HepG2 (cell line): ENCODE measurements at regions not wholly inside any gene's neighbourhood (a gene's known extent, or its start where the extent isn't known, plus 50 kb on each side); places are given as distances from the start of the nearest gene placed in this dataset.

ENCODE experiments used
- ATAC-seq: fragments of 200-7000 bp; cut with Tn5 transposase; 3 replicates; pipeline ENCODE4 v1.9.1; 2020; ENCODE audit warnings: mild to moderate bottlenecking, moderate library complexity
- BruUV-seq: library from RNA; stranded (reverse); fragments of 400-500 nt; replicated peaks from 2 replicates; lab custom pipeline; 2021; lab: Mats Ljungman, UMichigan
- CTCF ChIA-PET: fragments of 300-600 bp; formaldehyde crosslinking; extraction: SDS; loops from one replicate; lab custom pipeline; 2021; ENCODE audit warnings: low total read pairs, inconsistent platforms, low intra/inter-chr PET ratio; lab: Yijun Ruan, JAX
- POLR2A ChIA-PET: fragments of 350-600 bp; sonication (Branson Sonifier 250); formaldehyde crosslinking; loops from one replicate; lab custom pipeline; 2020; ENCODE audit warnings: antibody characterized with exemption, inconsistent platforms; lab: Yijun Ruan, JAX
- DNase-seq: peaks from one replicate; pipeline ENCODE4 v3.0.0-alpha.2; 2015; ENCODE audit warnings: low spot score
- FAIRE-seq: peaks from 3 replicates; lab custom pipeline; 2011; peaks lifted over from hg19 to GRCh38; lab: Jason Lieb, UNC
- H2AFZ ChIP-seq: one replicate; pipeline ENCODE4 v1.6.1; 2011; ENCODE audit warnings: low read length, inconsistent platforms
- H3K27ac ChIP-seq: fragments of 300-600 bp; 3 replicates; pipeline ENCODE4 v1.8.0; 2011; ENCODE audit warnings: mixed run types, mild to moderate bottlenecking, mixed read lengths, low read length, inconsistent platforms; ENCODE audit not compliant: insufficient read depth; ENCODE audit errors: extremely low read length
- H3K27me3 ChIP-seq, 2 experiments: fragments of 200-600 bp in 1 of 2; 2 replicates in 1 of 2; 3 replicates in 1 of 2; pipeline versions ENCODE4 v1.6.0 to v1.8.0; 2011; ENCODE audit warnings: low read length in 2 of 2, mild to moderate bottlenecking in 2 of 2, moderate library complexity in 2 of 2, inconsistent platforms in 1 of 2; ENCODE audit not compliant: insufficient read depth in 2 of 2, control insufficient read depth in 1 of 2
- H3K36me3 ChIP-seq, 2 experiments: fragments of 200-600 bp in 1 of 2; replicated peaks in 1 of 2; 2 replicates in 1 of 2; 3 replicates in 1 of 2; pipeline versions ENCODE4 v1.5.1 to v1.8.0; 2011; ENCODE audit warnings: low read length in 2 of 2, inconsistent platforms in 1 of 2; ENCODE audit not compliant: insufficient read depth in 2 of 2, control insufficient read depth in 1 of 2
- H3K4me1 ChIP-seq: 2 replicates; pipeline ENCODE4 v1.5.1; 2012; ENCODE audit warnings: low read length, inconsistent platforms; ENCODE audit not compliant: insufficient read depth
- H3K4me2 ChIP-seq: 2 replicates; pipeline ENCODE4 v1.6.0; 2011; ENCODE audit warnings: low read depth, low read length, inconsistent platforms
- H3K4me3 ChIP-seq, 3 experiments: fragments of 200-600 bp in 1 of 3; sonication (generic), shearing (Covaris generic) in 1 of 3; replicated peaks in 1 of 3; 2 replicates each; pipeline ENCODE4 v1.5.1; 2011 to 2016; ENCODE audit warnings: low read length in 3 of 3, inconsistent platforms in 2 of 3, low read depth in 2 of 3, mild to moderate bottlenecking in 2 of 3, control low read depth in 1 of 3, mixed read lengths in 1 of 3; ENCODE audit not compliant: insufficient read depth in 1 of 3
- H3K79me2 ChIP-seq: one replicate; pipeline ENCODE4 v1.6.1; 2011; ENCODE audit warnings: low read length, inconsistent platforms; ENCODE audit not compliant: insufficient read depth
- H3K9ac ChIP-seq: 2 replicates; pipeline ENCODE4 v1.6.0; 2011; ENCODE audit warnings: mild to moderate bottlenecking, low read depth, low read length, inconsistent platforms; ENCODE audit not compliant: insufficient read depth
- H3K9me3 ChIP-seq: 2 replicates; pipeline ENCODE4 v1.5.1; 2012; ENCODE audit warnings: mild to moderate bottlenecking, low read length
- H4K20me1 ChIP-seq: 2 replicates; pipeline ENCODE4 v1.6.0; 2011; ENCODE audit warnings: inconsistent platforms, mild to moderate bottlenecking, low read length, moderate library complexity; ENCODE audit not compliant: insufficient read depth
- DNMT1 ChIP-seq: sonication (generic); formaldehyde crosslinking; IDR thresholded peaks from 2 replicates; pipeline ENCODE4 v1.5.1; 2020; ENCODE audit warnings: mild to moderate bottlenecking, missing genetic modification reagents
- FOXP4 ChIP-seq: sonication (generic); formaldehyde crosslinking; IDR thresholded peaks from 2 replicates; pipeline ENCODE4 v1.4.0; 2020; ENCODE audit warnings: missing genetic modification reagents
- HHEX ChIP-seq: IDR thresholded peaks from 2 replicates; pipeline ENCODE4 v1.6.1; 2016; ENCODE audit warnings: control low read depth
- REST ChIP-seq, 2 experiments: IDR thresholded peaks; 2 replicates each; pipeline ENCODE4 v1.6.1; 2011 to 2012; ENCODE audit warnings: low read length in 2 of 2, borderline replicate concordance in 1 of 2, low read depth in 1 of 2, mild to moderate bottlenecking in 1 of 2, moderate library complexity in 1 of 2
- ZBTB49 ChIP-seq: sonication (generic); formaldehyde crosslinking; IDR thresholded peaks from 2 replicates; pipeline ENCODE4 v1.4.0; 2020; ENCODE audit warnings: missing genetic modification reagents, borderline replicate concordance
- ZNF292 ChIP-seq: sonication (generic); formaldehyde crosslinking; IDR thresholded peaks from 2 replicates; pipeline ENCODE4 v1.8.1; 2022; ENCODE audit warnings: mild to moderate bottlenecking, low read depth, missing genetic modification reagents, borderline replicate concordance
- ZXDC ChIP-seq: sonication (generic); formaldehyde crosslinking; IDR thresholded peaks from 2 replicates; pipeline ENCODE4 v1.5.0; 2020; ENCODE audit warnings: mild to moderate bottlenecking, missing genetic modification reagents
- WGBS: methylation state at CpG from one replicate; pipeline ENCODE4 v1.1.6; 2017; ENCODE audit warnings: low lambda C conversion rate; 5-methylcytosine and 5-hydroxymethylcytosine counted together
- in situ Hi-C: cut with HindIII; loops from 2 replicates; pipeline ENCODE4 v1.10.0; 2017; ENCODE audit warnings: low pct_unique_long_range_greater_than_20kb; ENCODE audit not compliant: extremely low pct_ligation_motif_present
- intact Hi-C: fragments of 100-400 bp; cut with micrococcal nuclease; formaldehyde crosslinking; loops from one replicate; pipeline ENCODE4 v1.10.0; 2022; ENCODE audit not compliant: unreplicated experiment

- no peaks in the 10 kb centered on the region for H3K4me1 ChIP-seq
Observed at GRCh38 chr12:23099104-23099503, 474.1 kb downstream of the ETNK1 start.

More at GRCh38 chr12:23099104-23099503, 474.1 kb downstream of the ETNK1 start:
- H3K36me3 ChIP-seq: no peaks in the 10 kb centered on the region
- ChIA-PET POLR2A (no interaction called here), CTCF (no interaction called here)
- no peak for FAIRE-seq
- H3K27ac ChIP-seq: no peak overlapping the region
- WGBS: 0% methylated on average over 4 of the region's 5 CpGs
- H3K9ac ChIP-seq: no peak overlapping the region
- TF ChIP-seq DNMT1 (no peak), REST (IDR thresholded peaks at IDR 0.05; ENCODE audit: borderline replicate concordance in 1 of 2, low read depth in 1 of 2, low read length in 2 of 2) (no peak), HHEX (no peak), FOXP4 (CRISPR knock-in tag) (no peak), ZXDC (CRISPR knock-in tag) (no peak), ZBTB49 (CRISPR knock-in tag) (no peak), ZNF292 (CRISPR knock-in tag) (no peak)
- H4K20me1 ChIP-seq: no peaks in the 10 kb centered on the region
- no peak overlapping the region for H3K4me3 ChIP-seq
- intact Hi-C loops: no loop called here
- in situ Hi-C loops: no loop called here
- H3K79me2 ChIP-seq: no peaks in the 10 kb centered on the region
- H3K27me3 ChIP-seq: no peaks in the 10 kb centered on the region
- H3K9me3 ChIP-seq: no peaks in the 10 kb centered on the region
- H2AFZ ChIP-seq: no peak overlapping the region
- no peak overlapping the region for H3K4me2 ChIP-seq
- no TSS peak for BruUV-seq
- no peak for ATAC-seq
- DNase-seq: no peak
